CD4-positive, alpha-beta memory T cell (primary cell): ENCODE measurements at regions not wholly inside any gene's neighbourhood (a gene's known extent, or its start where the extent isn't known, plus 50 kb on each side); places are given as distances from the start of the nearest gene placed in this dataset.

ENCODE experiments used
- CTCF ChIA-PET: fragments of 350-600 bp; sonication (Branson Sonifier 250); formaldehyde crosslinking; loops from one replicate; lab custom pipeline; 2021; ENCODE audit warnings: inconsistent platforms; ENCODE audit not compliant: partially characterized antibody; lab: Charles Lee
- POLR2A ChIA-PET: fragments of 350-600 bp; sonication (Branson Sonifier 250); formaldehyde crosslinking; loops from one replicate; lab custom pipeline; 2021; ENCODE audit not compliant: partially characterized antibody; lab: Charles Lee
- DNase-seq, 5 donors: peaks; one replicate each; pipeline versions ENCODE4 v3.0.0 to v3.0.0-alpha.2; 2020 to 2022; ENCODE audit warnings: mixed read lengths in 1 of 5
- H3K27ac ChIP-seq: one replicate; pipeline ENCODE4 v1.7.0; 2013; ENCODE audit warnings: low read depth, low read length
- H3K27me3 ChIP-seq: 2 replicates; pipeline ENCODE4 v1.7.0; 2013; ENCODE audit warnings: mild to moderate bottlenecking, low read length, moderate library complexity; ENCODE audit not compliant: insufficient read depth
- H3K36me3 ChIP-seq: 2 replicates; pipeline ENCODE4 v1.7.0; 2013; ENCODE audit warnings: mild to moderate bottlenecking, low read length, moderate library complexity; ENCODE audit not compliant: insufficient read depth
- H3K4me1 ChIP-seq: 2 replicates; pipeline ENCODE4 v1.7.0; 2013; ENCODE audit warnings: mild to moderate bottlenecking, low read length, moderate library complexity; ENCODE audit not compliant: insufficient read depth
- H3K4me3 ChIP-seq, 2 donors: one replicate each; pipeline ENCODE4 v1.7.0; 2013; ENCODE audit warnings: low read length in 2 of 2, mild to moderate bottlenecking in 1 of 2
- H3K9me3 ChIP-seq, 2 donors: one replicate each; pipeline ENCODE4 v1.7.0; 2013; ENCODE audit warnings: low read length in 2 of 2, control low read depth in 1 of 2; ENCODE audit not compliant: control insufficient read depth in 1 of 2
- H3K27ac Mint-ChIP-seq, 7 donors: one replicate each; pipeline ENCODE4 v1.8.0; 2020 to 2021; ENCODE audit warnings: mixed read lengths in 7 of 7, mild to moderate bottlenecking in 6 of 7, inconsistent platforms in 3 of 7, moderate library complexity in 3 of 7
- H3K27me3 Mint-ChIP-seq, 2 donors: one replicate each; pipeline ENCODE4 v1.8.0; 2020 to 2021; ENCODE audit warnings: mixed read lengths in 2 of 2
- H3K36me3 Mint-ChIP-seq, 2 donors: one replicate each; pipeline ENCODE4 v1.8.0; 2020 to 2021; ENCODE audit warnings: mixed read lengths in 2 of 2, inconsistent platforms in 1 of 2, mild to moderate bottlenecking in 1 of 2
- H3K4me1 Mint-ChIP-seq, 4 donors: one replicate each; pipeline ENCODE4 v1.8.0; 2020 to 2021; ENCODE audit warnings: mixed read lengths in 4 of 4, mild to moderate bottlenecking in 1 of 4
- H3K4me3 Mint-ChIP-seq, 8 donors: one replicate each; pipeline ENCODE4 v1.8.0; 2020 to 2021; ENCODE audit warnings: mixed read lengths in 8 of 8, mild to moderate bottlenecking in 7 of 8, moderate library complexity in 6 of 8, inconsistent platforms in 3 of 8
- H3K9me3 Mint-ChIP-seq, 8 donors: one replicate each; pipeline ENCODE4 v1.8.0; 2020 to 2021; ENCODE audit warnings: mixed read lengths in 8 of 8, mild to moderate bottlenecking in 5 of 8, inconsistent platforms in 3 of 8, moderate library complexity in 1 of 8
- intact Hi-C: fragments of 100-400 bp; cut with micrococcal nuclease; formaldehyde crosslinking; loops from one replicate; pipeline ENCODE4 v1.15.1; 2023

DNA sequence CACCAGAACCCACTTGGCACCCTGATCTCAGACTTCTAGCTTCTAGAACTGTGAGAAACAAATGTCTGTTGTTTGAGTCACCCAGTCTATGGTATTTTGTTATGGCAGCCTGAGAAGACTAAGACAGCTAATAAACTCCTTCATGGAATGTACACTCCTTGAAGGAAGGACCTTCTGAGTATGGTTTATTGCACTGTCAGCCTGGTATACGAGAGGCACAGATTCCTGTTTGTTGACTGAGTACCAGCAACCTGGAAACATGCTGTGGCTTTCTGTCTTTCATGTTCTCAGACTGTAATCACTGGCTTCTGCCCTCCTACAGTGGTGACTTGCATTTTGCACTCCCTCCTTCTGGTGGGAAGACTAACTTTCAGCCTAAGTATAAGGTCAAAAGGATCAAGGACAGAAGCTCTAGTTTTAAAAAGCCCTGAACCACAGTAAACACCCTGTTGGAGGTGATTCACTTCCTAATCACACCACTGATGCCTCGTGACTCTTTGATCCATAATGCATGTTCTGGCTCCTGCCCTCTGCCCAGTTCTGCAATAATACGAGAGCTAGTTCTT lies 319.0 kb upstream of the NPSR1 start:
- Histone ChIP-seq H3K9me3 (no peaks in the 10 kb centered on the region), H3K27me3 (no peaks in the 10 kb centered on the region), H3K27ac (no peak overlapping the region), H3K4me3 (no peak overlapping the region), H3K4me1 (no peaks in the 10 kb centered on the region), H3K36me3 (no peaks in the 10 kb centered on the region)
- H3K27me3 Mint-ChIP-seq, result peaks cover 0 to 3% of the 10 kb centered on the region in 2 donors
- H3K27ac Mint-ChIP-seq, result no peak overlapping the region
- ChIA-PET CTCF (interaction anchor here (1.0 kb wide), 1 partner anchor 14 kb away, joined by 3 read pairs; no protein-coding TSS in a partner anchor), POLR2A (no interaction called here)
- no peaks in the 10 kb centered on the region for H3K4me1 Mint-ChIP-seq
- DNase-seq, result no peak
- intact Hi-C loops, result no loop called here
- H3K4me3 Mint-ChIP-seq, result no peak overlapping the region
- peaks cover 0 to 22% (median 11%) of the 10 kb centered on the region in 8 donors for H3K9me3 Mint-ChIP-seq
- H3K36me3 Mint-ChIP-seq, result no peaks in the 10 kb centered on the region

DNA sequence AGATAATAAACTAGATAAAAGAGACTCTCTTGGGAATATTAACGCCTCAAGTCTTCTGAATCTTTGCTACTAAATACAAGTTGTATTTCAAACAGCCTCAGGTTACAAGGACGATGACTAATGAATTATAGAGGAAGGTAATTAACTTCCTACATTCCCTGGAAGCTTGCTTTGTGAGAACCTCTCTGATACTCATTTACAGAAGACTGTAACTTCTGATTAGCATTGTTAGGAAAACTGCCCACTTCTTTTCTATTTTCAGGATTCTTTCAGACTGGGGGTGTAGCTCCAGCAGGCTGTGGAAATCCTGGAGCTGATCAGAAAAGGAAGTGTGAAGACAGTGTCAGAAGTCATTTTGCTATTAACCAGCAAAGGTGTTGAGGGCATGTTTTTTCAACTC lies 316.7 kb upstream of the NPSR1 start:
- Mint-ChIP-seq H3K36me3 (no peaks in the 10 kb centered on the region), H3K9me3 (peaks cover 0 to 22% (median 11%) of the 10 kb centered on the region in 8 donors), H3K4me3 (no peak overlapping the region), H3K27ac (no peak overlapping the region), H3K27me3 (peaks cover 0 to 3% of the 10 kb centered on the region in 2 donors), H3K4me1 (no peaks in the 10 kb centered on the region)
- ChIA-PET POLR2A (no interaction called here), CTCF (no interaction called here)
- intact Hi-C loops, result no loop called here
- H3K9me3 ChIP-seq, result no peaks in the 10 kb centered on the region
- no peak overlapping the region for H3K27ac ChIP-seq
- DNase-seq, result no peak
- no peak overlapping the region for H3K4me3 ChIP-seq
- no peaks in the 10 kb centered on the region for H3K27me3 ChIP-seq
- H3K36me3 ChIP-seq, result no peaks in the 10 kb centered on the region
- no peaks in the 10 kb centered on the region for H3K4me1 ChIP-seq

DNA sequence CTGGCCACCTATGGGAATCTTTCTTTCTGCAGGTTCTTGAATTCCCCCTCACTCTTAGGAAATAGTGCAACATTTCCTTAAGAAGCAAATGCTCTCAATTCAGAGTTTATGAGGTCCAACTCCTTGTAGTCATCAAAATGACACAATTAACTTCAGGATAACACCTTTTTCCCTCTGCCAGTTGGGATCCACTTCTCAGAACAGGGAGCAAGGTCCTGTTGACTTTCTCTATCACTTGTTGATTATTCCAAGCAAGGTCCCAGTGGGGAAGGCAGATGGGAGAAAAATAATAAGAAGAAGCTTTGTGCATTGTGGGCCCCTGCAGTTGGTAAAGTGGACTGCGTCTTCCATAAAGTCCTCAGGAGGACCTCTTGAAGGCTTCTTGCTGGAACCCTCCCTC lies 315.6 kb upstream of the NPSR1 start:
- Mint-ChIP-seq H3K4me3 (no peak overlapping the region), H3K27ac (no peak overlapping the region), H3K9me3 (peaks cover 0 to 18% (median 8%) of the 10 kb centered on the region in 8 donors), H3K36me3 (no peaks in the 10 kb centered on the region), H3K27me3 (no peaks in the 10 kb centered on the region), H3K4me1 (no peaks in the 10 kb centered on the region)
- H3K4me3 ChIP-seq, result no peak overlapping the region
- H3K27ac ChIP-seq, result no peak overlapping the region
- DNase-seq, result no peak
- intact Hi-C loops, result no loop called here
- CTCF ChIA-PET, result no interaction called here
- H3K9me3 ChIP-seq, result no peaks in the 10 kb centered on the region
- H3K36me3 ChIP-seq, result no peaks in the 10 kb centered on the region
- no peaks in the 10 kb centered on the region for H3K4me1 ChIP-seq
- no peaks in the 10 kb centered on the region for H3K27me3 ChIP-seq
- POLR2A ChIA-PET, result no interaction called here

DNA sequence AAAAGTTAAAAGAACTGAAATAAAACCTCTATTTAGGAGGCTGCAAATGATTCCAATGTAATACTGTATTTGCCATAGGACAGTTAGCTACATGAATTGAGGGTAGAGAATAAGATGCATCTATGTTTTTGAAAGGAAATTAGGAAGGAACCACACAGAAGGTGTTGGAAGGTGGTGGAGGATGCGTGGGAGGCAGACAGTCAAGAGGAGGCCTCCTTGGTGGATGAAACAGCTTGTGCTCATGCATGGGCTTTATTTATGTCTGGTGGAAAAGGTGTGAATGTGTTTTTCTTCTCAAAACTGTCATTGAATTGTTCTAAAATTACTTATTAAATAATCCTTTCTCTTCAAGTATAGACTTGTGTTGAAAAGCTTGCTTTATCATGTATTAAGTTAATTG lies 314.4 kb upstream of the NPSR1 start:
- POLR2A ChIA-PET, result no interaction called here
- H3K27me3 Mint-ChIP-seq, result no peaks in the 10 kb centered on the region
- Histone ChIP-seq H3K4me3 (no peak overlapping the region), H3K36me3 (no peaks in the 10 kb centered on the region), H3K27ac (no peak overlapping the region), H3K4me1 (no peaks in the 10 kb centered on the region), H3K9me3 (no peaks in the 10 kb centered on the region), H3K27me3 (no peaks in the 10 kb centered on the region)
- H3K9me3 Mint-ChIP-seq, result peaks cover 0 to 8% (median 4%) of the 10 kb centered on the region in 8 donors
- no peak overlapping the region for H3K4me3 Mint-ChIP-seq
- no peaks in the 10 kb centered on the region for H3K36me3 Mint-ChIP-seq
- CTCF ChIA-PET, result interaction anchor here (1.2 kb wide), 1 partner anchor 23 kb away, joined by 3 read pairs; no protein-coding TSS in a partner anchor
- no peak for DNase-seq
- intact Hi-C loops, result no loop called here
- H3K27ac Mint-ChIP-seq, result no peak overlapping the region
- no peaks in the 10 kb centered on the region for H3K4me1 Mint-ChIP-seq

DNA sequence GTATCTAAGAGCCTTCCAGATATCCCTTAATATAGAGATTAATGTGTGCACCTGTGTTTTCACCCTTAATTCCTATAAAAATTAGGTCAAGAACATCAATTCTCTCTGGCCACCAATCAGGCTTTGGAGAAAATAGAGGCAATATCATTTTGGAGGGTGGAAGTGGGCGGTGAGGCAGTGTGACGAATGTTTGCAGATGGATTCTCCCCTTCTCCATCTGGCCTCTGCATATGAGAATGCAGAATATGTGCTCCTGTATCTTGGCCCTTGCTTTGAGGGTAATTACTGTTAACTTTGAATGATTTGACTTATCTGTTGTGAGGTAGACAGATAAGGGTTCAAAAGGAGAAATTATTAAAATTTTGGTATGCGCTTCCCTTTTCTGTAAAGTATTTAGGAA lies 304.0 kb upstream of the NPSR1 start:
- H3K4me1 Mint-ChIP-seq, result no peaks in the 10 kb centered on the region
- intact Hi-C loops, result no loop called here
- DNase-seq, result no peak
- Histone ChIP-seq H3K9me3 (peaks cover 0 to 3% of the 10 kb centered on the region in 2 donors), H3K36me3 (no peaks in the 10 kb centered on the region), H3K4me3 (no peak overlapping the region), H3K4me1 (no peaks in the 10 kb centered on the region), H3K27me3 (no peaks in the 10 kb centered on the region), H3K27ac (no peak overlapping the region)
- no peaks in the 10 kb centered on the region for H3K36me3 Mint-ChIP-seq
- H3K9me3 Mint-ChIP-seq, result peaks cover 0 to 10% (median 0%) of the 10 kb centered on the region in 8 donors
- no peak overlapping the region for H3K27ac Mint-ChIP-seq
- no peak overlapping the region for H3K4me3 Mint-ChIP-seq
- H3K27me3 Mint-ChIP-seq, result no peaks in the 10 kb centered on the region
- CTCF ChIA-PET, result no interaction called here
- POLR2A ChIA-PET, result no interaction called here

DNA sequence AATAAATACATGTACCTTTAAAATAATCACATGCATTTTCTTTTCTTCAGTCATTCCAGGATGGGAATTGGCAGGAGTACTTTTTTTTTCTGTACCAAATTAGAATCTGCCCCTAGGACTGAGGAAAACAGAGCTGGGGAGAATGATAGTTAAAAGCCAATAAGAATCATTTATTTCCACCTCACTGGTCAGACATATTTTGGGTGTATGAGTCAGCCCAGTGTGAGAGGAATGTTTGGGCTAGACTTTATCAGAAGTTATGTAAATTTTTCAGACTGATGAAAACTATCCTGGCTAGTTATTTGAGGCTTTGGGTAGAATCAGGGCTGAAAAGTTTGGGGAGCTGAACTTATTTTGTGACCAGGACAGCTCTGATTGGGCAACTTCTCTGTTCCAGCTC lies 303.1 kb upstream of the NPSR1 start:
- no peak overlapping the region for H3K4me3 ChIP-seq
- ChIA-PET POLR2A (no interaction called here), CTCF (no interaction called here)
- intact Hi-C loops, result no loop called here
- Mint-ChIP-seq H3K36me3 (no peaks in the 10 kb centered on the region), H3K9me3 (peaks cover 0 to 10% (median 0%) of the 10 kb centered on the region in 8 donors), H3K4me3 (no peak overlapping the region), H3K27ac (no peak overlapping the region), H3K4me1 (no peaks in the 10 kb centered on the region), H3K27me3 (no peaks in the 10 kb centered on the region)
- no peak overlapping the region for H3K27ac ChIP-seq
- no peaks in the 10 kb centered on the region for H3K4me1 ChIP-seq
- no peak for DNase-seq
- no peaks in the 10 kb centered on the region for H3K27me3 ChIP-seq
- H3K36me3 ChIP-seq, result no peaks in the 10 kb centered on the region
- H3K9me3 ChIP-seq, result peaks cover 0 to 3% of the 10 kb centered on the region in 2 donors

DNA sequence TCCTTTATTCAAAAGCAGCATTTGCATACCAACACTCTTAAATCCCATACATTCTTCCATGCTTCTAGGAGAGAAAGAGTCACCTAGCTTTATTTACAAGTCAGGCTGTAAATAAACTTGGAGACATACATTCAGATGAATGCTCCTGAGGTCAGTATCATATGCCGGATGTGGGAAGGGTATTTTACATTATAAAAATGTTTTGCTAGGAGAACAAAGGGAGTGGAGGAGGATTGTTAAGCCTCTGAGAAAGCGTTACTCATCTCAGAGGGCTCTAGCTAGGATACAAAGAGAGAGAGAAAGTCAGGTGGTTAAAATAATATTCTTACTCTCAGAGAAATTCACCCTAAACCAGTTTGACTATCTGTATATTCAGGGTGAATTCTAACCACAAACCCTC lies 300.9 kb upstream of the NPSR1 start:
- H3K4me3 Mint-ChIP-seq, result no peak overlapping the region
- no peak for DNase-seq
- ChIA-PET CTCF (no interaction called here), POLR2A (no interaction called here)
- no peak overlapping the region for H3K27ac ChIP-seq
- peaks cover 0 to 3% of the 10 kb centered on the region in 2 donors for H3K9me3 ChIP-seq
- H3K27me3 ChIP-seq, result no peaks in the 10 kb centered on the region
- no peaks in the 10 kb centered on the region for H3K36me3 ChIP-seq
- no peaks in the 10 kb centered on the region for H3K27me3 Mint-ChIP-seq
- no peak overlapping the region for H3K27ac Mint-ChIP-seq
- peaks cover 0 to 10% (median 0%) of the 10 kb centered on the region in 8 donors for H3K9me3 Mint-ChIP-seq
- no peaks in the 10 kb centered on the region for H3K36me3 Mint-ChIP-seq
- no peaks in the 10 kb centered on the region for H3K4me1 ChIP-seq
- no peaks in the 10 kb centered on the region for H3K4me1 Mint-ChIP-seq
- intact Hi-C loops, result no loop called here
- no peak overlapping the region for H3K4me3 ChIP-seq
